OCI-M1 (cell line): ENCODE measurements at regions not wholly inside any gene's neighbourhood (a gene's known extent, or its start where the extent isn't known, plus 50 kb on each side); places are given as distances from the start of the nearest gene placed in this dataset.
A peak's percentile ranks its signal among the peaks of the same experiment; 100 is the strongest.

Source experiments
- DNase-seq: peaks from one replicate; lab custom pipeline; 2025; lab: John Stamatoyannopoulos, UW

DNA sequence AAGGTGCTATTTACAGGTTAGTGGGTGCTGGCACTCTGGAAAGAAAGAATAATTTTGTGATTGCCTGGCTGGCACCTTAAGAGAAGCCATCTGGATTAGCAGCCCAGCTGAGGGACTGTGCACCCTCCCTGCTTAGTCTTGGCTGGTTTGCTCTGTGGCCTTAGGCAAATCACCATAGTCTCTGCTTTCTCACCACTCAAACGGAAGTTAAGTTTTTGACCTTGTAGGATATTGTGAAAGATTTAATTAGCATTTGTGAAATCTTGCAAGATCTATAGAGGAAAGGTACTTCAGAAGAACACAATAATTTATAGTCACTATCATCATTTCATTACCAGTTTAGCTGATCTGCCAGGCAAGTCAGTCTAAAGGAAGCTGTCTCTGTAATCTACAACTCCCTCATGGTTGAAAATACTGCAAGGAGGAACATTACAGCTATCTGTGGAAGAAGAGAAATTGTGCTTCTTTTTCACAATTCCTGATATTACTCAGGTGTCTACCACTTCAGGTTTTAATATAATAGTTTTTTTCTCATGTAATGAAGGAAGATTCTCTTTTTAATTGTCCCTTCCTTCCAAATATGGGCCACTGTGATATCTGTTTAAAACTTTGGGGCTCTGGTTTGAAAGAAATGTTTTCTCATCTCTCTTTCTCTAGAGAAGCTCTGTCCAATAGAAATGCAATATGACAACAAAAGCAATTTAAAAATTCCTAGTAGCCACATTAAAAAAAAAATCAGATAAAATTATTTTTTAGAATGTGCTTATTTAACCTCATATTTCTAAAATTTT lies 219.6 kb downstream of the PTEN start:
- DNase-seq, result no peak

DNA sequence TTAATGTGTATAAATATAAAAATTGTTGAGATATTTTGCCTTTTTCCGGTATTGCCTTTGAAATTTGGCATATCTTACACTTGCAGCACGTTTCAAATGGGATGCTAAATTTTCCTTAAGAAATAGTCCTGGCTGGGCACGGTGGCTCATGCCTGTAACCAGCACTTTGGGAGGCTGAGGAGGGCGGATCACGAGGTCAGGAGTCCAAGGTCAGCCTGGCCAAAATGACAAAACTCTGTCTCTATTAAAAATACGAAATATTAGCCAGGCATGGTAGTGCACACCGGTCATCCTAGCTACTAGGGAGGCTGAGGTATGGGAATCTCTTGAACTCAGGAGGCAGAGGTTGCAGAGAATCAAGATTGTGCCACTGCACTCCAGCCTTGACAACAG lies 220.2 kb downstream of the PTEN start:
- DNase-seq, result no peak

DNA sequence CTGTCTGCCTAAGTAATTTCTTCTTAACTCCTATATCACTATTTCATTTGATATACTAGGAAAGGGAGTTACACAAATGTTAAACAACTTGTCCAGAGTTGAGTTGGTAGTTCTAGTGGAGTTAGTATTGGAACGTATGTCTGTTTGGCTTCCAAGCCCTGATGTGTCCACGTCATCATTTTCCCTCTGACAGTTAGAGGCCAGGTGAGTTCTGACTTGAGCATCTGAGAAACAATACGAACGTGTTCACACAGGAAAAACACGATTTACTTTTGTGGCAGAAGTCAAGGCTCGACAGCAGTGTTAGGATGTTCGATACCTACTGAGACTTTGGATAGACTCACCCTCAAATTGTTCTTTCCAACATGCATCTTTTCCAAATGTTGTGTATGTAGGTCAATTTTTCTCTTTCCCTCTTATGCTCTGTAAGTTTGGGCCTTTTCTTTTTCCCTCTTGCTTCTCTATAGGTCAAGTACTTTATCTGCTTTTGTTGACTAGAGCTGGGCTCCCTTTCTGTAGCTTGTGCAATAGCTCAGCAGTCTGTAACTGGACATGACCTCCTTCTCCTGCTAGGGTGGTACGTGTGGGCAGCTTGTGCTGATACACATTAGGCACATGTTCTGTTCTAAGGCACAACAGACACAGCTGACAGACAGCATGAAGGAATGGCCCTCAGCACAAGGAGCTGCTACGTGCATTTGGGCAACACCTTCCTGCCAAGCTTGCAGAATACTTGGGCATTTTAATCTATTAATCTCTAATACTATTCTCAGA lies 222.9 kb downstream of the PTEN start:
- no peak for DNase-seq

DNA sequence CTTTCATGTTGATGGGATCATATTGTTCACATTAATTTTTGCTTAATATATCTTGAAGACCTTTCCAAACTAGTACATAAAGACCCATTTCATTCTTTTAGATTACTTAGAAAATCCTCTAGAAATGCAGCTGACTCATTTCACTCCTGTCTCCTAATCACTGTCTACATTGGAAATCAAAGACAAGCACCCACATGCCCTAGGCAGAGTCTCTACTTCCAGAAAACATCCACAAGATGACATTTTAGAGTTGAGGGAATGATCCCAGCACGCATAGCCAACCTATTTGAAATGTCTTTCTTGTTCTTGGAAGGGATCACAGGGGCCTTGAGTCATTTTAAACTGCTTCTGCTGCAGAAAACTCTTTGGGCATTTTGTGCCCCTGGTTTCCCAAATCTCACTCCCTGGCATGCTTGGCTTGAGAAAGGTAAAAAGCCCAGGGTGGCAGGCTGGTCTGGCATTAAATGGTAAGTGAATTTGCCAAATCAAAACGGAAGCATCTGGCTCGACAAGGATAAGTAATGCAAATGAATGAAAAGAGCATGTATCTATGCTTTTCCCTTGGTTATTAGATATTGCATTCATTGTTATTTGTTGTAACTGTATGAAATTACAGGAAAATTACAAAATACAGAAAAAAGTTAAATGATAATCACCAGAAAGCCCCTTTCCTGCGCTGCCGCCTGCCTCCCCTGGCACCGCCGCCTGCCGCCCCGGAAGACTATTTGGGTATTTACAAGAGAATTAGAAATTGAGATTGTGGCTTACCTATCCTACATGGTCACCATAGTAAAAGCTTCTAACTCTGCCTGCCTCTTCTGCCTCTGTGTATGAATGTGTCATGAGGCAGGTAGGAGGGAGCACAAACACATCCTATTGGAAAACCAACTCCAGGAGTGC lies 225.3 kb downstream of the PTEN start:
- DNase-seq, result no peak

DNA sequence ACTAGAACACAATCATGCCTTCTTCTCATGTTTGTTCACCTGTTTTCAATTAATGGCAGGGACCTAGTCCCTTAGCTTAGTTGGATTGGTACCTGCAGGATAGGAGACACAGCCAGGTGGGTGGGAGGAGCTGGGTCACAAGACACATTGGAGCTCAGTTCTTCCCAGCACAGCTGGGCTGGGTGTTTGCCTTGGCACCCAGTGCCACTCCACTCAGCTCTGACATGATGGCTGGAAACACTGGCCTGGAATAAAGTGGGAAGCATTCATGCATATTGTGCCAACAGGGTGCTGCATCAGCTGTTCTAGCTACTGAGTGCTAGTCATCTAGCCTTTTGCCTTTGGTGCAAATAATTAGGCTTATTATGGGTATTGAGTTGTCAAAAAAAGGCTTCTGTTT lies 226.1 kb downstream of the PTEN start:
- no peak for DNase-seq

DNA sequence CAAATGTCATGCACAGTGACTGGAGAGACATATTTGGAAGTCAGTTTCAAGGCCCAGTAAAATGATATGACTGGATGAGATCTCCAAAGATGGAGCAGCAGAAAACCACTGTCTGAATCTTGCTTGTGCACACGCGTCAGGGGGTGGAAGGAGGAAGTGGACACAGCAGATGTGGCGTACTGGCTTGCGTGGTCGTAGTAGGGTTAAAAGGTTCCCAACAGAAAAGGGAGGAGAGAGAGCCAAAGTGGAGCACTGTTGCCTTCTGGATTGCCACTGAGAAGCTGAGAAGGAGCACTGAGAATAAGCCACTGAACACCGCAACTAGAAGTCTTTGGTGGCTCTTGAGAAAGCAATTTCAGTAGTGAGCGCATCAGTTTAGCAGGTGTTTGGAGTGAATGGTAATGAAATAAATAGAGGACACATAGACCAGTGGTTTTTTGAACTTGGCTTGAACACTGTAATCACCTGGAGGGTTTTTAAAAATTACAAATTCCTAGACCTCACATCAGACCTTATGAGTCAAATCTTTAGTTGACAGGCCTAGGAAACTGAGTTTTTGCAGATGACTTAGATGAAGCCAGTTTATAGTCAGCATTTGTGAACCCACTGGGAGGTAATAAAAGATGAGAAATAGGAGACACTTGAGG lies 227.3 kb downstream of the PTEN start:
- DNase-seq, result peak; percentile 74

DNA sequence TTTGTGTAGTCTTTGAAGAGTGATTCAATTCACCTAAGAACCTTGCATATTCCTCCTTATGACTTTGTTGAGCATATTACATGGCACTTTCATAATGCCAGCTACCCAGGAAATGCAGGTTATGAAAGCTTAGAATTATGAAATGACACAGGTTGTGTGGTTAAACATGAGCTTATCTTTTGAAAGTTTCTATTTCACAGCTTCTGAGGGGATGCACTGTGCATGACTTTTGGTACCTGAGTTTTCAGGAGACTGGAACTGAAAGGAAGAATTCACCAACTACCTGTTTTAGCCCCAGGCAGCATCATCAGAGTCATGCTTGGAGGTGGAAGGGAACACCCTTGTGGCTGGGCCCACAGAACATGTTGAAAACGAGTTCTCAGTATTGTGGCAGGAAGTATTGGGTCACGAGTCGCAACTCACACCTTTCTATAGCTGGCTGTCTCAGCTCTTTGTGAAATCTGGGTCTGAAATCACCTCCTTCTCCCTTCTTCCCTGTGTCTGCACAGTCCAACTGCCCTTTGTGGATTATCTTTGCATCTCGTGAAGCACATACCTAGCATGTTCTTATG lies 228.2 kb downstream of the PTEN start:
- DNase-seq, result peak; percentile 55

DNA sequence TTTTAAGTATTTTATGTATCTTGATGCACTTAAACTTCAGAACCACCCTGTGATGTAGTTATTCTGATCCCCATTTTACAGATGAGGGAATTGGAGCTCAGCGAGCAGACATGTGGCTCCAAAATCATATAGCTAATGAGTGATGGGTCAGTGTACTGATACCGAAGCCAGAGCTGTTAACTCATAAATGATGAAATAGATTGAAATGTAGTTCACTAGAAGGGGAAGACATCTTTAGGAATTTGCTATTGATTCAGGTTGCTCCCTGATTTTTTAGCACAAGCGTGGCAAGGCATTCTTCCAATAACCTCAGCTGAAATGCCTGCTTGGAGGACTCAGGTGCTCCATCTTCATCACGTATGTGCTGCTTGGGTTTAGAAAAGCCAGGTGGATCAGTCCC lies 228.8 kb downstream of the PTEN start:
- DNase-seq, result peak; percentile 42

DNA sequence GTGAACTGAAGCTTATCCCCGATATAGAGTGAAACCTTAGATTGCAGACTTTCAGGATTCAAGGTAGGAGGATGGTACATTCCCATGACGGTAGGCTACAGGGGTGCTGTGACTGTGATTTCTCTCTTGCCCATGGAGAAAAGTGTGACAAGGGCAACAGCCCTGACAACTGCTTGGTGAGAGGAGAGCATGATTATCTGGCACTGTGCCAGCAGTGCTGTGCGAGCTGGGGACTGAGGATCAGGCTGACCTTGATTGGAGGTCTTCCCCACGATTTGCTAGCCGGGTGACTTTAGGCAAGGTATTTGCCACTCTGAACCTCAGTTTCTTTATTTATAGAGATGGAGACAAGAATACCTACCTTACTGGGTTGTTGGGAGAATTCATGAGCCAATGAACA lies 229.5 kb downstream of the PTEN start:
- DNase-seq, result peak; percentile 27

DNA sequence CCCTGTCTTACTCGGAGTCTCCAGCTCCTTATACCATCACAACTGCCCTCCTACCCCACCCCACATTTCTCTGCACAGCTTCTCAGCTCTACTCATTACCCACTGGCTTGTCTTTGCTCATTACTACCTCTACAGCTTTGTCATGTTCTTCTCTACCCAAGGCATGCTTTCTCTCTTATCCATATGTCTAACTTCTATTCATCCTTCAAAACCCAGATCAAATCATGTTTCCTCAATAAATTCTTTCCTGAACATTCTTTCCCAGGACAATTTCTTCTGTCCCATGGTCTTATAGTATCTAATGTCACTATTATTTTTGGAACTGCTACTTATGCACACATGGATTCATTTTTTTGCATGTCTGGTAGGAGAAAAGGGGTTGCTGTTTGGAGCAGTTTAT lies 231.4 kb downstream of the PTEN start:
- DNase-seq, result no peak

DNA sequence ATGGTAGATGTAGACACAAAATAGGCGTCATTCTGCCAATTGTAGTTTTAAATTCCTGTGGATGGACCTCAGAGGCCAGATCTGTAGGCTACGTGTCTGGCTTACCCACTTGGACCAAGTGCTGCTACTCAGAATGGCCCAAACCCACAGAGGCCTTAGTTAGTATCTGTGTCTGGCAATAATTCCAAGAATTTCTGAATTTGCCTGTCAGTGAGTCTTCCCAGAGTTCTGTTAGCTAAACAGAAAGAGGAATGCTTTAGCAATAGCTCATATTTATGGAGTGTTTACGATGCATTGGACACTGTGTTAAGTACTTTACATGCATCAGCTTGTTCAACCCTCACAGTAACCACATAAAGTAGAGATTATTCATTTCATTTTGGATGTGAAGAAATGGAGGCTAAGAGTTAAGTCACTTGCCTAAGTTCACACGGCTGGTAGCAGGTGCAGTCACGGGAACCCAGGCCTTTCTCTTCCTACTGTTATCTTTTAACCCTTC lies 231.8 kb downstream of the PTEN start:
- peak; percentile 61 for DNase-seq

DNA sequence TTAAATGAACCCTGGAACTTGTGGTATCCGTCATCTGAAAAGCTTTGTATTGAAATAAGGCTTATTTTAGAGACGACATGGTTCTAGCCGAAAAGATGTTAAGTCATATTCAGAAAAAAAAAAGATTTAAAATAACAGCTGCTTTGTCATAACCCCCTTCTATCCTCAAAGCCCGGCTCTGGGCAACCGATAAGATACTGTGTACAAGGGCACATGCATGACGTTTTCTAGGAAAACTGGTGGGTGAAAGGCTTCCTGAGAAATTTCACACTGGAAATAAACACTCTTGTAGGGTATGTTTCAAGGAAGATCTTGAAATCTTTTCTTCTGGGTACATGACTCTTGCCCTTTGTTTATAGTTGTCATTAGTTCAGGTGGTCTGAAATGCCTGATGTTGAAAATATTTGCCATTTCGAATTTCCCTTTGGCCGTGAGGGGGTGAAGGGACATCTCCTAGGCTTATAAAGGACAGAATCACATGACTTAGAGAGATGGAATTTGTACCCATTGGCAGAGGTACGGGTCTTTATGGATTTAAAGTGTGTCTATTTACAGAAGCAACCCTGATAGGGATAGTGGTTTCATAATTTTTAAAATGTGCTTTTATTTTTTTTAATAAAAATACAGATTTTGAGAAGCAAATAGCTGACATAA lies 232.5 kb downstream of the PTEN start:
- peak; percentile 61 for DNase-seq

DNA sequence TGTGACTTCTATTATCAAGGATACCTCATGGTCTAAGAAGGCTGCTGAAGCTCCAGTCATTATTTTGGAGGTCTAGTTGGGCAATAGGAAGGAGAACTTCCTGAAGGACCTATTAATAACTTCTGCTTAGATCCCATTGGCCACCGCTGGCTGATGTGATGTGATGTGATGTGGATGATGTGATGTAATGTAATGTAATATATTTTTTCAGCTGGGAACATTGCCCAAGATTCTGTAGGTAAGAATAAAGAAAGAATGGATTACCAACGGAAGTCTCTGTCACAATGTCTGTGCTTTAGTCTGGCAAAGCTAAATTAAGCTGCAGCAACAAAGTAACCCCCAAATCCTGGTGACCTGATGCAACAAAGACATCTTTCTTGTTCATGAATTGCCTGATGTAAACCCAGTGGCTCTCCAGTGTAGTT lies 233.7 kb downstream of the PTEN start:
- peak; percentile 50 for DNase-seq

DNA sequence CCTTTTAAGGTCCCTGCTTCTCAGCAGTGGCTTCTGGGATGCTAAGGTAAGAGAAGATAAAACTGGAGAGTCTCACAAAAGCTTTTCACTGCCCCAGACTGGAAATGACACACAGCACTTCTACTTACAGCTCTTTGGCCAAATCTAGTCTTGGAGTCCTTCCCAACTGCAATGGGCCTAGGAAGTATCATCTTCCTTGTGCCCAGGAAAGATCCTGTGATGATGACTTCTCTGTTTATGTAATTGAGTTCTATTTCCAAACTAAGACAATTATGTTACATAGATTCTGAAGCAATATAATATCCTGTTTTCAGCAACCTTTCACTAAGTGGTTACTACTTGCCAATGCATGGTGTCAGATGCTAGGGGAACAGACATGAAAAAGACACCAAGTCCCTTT lies 234.1 kb downstream of the PTEN start:
- DNase-seq, result no peak

DNA sequence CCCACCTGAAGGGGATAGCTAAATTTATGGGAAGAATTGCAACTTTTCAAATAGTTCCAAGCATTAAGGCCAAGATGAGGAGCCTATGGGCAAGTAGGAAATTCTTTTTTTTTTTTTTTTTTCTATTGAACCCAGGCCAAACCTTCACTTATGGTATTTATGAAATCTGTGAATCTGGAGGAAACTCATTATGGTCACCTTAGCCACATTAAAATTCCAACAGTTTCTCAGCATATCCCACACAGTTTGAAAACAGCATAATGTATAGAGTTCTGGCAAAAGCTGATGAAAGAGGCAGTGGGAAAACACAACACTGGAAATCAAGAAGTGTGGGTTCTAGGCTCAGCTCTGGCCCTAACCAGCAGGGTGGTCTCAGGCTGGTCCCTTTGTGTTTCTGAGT lies 236.9 kb downstream of the PTEN start:
- no peak for DNase-seq

DNA sequence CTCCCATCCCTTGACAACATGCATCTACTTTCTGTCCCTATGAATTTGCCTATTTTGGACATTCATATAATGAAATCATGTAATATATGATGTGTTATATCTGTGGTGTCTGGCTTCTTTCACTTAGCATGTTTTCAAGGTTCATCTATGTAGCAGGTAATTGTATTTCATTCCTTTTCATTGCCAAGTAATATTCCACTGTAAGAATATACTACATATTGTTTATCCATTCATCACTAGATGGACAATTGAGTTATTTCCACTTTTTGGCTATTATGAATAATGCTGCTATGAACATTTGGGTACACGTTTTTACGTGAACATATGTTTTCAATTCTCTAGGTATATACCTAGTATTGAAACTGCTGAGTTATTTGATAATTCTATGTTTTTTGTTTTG lies 238.2 kb downstream of the PTEN start:
- no peak for DNase-seq

DNA sequence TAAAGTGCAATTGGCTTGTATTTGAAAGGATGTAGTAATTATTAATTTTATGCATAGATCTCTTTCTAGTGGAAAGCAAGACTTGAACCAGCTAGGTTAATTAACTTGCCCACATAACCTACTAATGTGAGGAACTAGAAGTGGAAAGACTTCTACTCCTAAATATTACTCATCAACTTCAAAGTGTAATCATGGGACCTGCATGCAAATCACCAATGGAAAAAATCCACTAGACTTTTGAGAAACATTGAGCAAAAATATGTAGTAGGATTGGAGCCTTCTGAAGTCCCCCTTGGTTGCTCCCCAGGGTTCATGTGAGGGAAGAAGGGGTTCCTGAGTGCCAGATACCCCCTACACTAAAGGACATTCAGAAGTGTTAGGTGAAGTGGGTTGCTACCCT lies 240.2 kb downstream of the PTEN start:
- no peak for DNase-seq

DNA sequence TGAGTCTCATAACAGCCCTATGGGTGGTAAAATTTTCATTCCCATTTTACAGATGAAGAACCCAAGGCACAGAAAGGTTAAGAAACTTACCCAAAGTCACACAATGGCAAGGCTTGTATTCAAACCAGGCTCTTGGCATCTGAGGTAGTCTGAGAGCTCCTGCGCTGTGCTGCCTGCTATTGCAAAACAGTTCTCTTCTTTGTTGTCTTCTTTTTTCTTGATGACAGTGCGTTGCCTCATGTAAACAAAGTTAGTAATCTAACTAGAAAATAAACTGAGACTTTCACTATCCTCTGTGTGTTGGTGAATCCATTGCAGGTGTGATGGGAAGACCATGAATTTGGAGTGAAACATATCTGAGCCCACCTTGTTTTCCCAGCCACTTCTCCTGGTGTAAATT lies 240.8 kb downstream of the PTEN start:
- DNase-seq, result no peak

DNA sequence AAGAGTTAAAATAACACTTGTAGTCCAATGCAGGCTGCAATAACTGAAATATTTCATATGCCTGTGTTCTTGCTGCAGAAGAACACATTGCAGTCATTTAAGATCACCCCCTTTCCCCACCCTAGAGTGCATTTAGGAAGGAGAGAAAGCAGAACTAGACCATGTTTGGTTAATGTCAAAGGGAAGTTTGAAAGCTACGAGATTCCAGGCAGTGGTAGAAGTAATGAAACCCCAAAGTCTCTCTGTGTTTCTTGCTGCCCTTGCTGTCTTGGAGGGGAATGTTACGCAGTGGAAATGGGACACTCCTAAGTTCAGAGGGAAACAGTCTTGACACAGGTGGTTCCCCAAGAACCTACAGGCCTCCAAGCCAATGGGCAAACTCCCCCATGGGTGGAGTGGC lies 242.9 kb downstream of the PTEN start:
- peak; percentile 37 for DNase-seq

DNA sequence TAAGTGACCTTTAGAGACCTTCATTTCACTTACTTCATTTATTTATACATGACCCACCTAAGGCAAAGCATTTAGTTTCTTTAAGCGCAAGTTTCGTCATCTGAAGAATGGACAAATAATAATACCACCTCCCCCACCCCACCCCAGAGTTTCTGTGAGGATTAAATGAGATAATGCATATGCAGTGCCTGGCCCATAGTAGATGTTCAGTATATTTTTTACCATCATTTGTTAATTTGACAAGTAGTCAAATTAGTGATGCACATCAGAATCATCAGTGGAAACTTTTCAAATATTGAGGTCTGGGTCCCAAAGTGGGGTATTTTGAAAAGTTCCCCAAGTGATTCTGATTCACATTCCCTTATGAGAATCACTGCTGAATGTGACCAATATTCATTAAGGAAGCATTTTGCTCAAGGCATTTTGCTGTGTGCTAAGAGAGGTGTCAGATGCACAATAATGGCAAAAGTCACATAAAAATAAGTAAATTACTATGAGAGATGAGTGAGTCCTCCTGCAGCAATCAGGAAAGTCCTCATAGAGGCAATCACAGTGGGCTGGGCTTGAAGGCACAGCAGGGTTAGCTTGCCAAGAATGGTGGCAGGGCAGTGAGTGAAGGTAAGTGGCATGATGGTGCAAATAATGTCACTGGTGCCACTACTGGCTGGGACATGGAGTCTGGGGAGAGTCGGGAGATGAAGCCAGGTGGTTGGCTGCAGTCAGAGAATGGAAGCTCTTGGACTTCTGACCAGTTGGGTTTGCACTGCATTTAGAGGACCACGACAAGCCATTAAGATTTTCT lies 244.1 kb downstream of the PTEN start:
- no peak for DNase-seq
